C1 segment of cervical spinal cord (tissue), 14 donors: ENCODE measurements at regions not wholly inside any gene's neighbourhood (a gene's known extent, or its start where the extent isn't known, plus 50 kb on each side); places are given as distances from the start of the nearest gene placed in this dataset.
"Not testable (repeated sequence)": the region's sequence is repeated elsewhere in the genome, so short reads cannot be mapped to it uniquely, and the experiment has no call there.

Source experiments
- DNase-seq, 14 donors: peaks; one replicate each; lab custom pipeline; 2025; lab: John Stamatoyannopoulos, UW

DNA sequence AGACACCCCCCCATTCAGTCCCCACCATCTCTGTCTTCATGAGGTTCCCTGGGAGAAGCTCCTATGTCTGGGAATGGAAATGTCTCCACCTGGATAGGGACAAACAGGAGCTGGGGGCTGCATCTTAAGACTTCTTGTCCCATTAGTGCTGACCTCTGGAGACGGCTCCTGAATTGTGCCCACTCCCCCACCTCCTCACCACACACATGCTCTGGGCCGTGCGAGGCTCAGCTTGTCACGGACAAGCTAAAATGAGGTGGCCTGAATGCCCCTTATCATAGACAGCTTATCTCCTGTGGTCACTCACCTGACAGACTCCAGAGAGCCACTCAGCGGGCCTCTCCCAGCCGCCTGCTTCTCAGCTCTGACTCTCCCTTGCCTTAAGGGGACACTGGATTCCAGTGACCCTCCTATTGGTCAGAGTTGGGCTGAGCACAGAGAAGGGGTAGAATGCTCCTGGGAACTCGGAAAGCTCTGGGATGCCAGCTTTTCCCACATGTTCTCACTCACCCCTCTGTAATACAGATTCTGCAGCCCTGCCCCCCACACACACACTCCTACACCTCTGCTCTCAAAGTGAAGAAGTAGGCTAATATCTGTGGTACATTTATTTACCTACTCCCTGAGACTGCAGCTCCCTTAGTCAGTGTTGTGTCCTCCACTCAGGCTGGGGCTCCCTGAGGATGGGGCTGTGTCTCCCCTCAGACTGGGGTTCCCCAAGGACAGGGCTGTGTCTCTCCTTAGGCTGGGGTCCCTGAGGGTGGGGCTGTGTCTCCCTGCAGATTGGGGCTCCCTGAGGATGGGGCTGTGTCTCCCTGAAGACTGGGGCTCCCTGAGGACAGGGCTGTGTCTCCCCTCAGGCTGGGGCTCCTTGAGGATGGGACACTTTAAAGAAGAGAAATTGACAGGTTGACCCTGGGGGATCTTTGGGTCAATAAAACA is 167.5 kb downstream of the VEGFA start:
- no peak for DNase-seq

DNA sequence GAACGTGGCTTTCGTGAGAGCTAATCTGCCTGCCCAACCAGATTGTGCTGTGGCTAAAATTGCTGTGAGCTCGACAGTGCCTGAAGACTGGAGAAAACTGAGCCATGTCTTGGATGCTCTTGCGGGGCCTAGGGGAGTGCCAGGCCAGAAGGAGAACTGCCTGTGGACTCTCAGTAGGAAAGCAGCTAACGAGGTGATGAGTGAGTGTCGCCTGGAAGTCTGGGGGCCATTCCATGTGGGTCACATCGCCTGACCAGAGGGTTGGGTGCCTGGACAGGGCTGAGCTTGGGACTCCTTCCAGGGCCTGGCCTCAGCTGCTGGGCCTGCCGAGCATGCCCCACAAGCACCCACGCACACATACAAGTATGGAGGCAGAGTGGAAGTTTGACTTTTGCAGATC is 166.5 kb downstream of the VEGFA start:
- DNase-seq = no peak

DNA sequence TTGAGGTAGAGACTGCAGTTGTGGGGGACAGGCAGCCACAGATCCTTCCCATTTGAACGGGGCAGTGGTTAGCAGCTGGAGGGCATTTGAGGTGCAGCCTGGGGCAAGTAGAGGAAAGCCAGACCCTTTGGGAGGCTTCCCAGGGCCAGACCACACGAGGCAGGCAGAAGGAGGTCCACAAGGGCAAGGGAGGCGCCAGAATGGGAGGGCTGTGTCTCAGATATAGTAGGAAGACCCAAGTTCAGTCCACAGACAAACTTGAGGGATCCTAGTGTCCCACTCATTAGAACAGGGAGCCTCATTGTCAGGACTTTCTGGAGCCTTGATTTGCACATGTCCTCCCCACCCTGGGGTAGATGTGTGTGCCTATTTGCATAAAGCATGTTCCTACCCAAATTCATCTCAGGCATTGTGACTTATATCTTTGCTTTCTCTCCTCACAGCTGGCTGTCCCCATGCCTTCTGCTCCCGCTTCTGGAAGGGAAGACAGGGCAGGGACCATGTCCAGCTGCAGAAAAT is 166.0 kb downstream of the VEGFA start:
- no peak for DNase-seq

DNA sequence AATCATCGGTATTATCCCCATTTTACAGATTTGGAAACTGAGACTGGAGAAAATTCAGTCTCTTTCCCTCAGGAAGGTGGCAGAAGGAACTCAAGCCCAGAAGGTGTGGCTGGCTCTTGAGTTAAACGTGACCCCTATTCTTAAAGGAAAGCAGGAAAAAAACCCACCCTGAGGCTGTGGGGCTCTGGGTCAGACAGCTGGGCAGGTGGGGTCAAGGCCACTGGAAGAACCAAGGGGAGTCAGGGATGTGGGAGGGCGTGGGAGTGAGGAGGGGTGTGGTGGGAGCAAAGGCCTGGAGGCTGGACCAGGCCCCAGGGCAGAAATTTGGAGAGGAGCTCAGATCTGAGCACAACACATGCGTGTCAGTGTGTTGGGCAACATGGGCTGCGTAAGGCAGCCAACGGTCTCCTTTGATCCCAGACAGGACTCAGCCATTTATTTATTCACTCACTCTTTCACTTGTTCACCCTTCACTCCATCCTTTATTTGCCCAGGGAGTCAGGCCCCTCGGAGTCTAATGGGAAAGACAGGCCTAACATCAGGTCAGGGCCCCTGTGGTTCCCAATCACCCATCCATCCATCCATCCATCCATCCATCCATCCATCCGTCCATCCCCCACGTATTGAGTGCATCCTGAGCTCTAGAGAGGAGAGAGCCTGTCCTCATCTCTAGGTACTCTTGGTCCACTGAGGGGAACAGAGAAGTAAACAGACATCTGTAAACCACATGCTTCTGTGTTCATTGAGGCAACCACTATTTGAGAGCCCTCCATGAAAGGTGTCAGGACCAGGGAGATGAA is 165.0 kb downstream of the VEGFA start:
- DNase-seq = no peak

DNA sequence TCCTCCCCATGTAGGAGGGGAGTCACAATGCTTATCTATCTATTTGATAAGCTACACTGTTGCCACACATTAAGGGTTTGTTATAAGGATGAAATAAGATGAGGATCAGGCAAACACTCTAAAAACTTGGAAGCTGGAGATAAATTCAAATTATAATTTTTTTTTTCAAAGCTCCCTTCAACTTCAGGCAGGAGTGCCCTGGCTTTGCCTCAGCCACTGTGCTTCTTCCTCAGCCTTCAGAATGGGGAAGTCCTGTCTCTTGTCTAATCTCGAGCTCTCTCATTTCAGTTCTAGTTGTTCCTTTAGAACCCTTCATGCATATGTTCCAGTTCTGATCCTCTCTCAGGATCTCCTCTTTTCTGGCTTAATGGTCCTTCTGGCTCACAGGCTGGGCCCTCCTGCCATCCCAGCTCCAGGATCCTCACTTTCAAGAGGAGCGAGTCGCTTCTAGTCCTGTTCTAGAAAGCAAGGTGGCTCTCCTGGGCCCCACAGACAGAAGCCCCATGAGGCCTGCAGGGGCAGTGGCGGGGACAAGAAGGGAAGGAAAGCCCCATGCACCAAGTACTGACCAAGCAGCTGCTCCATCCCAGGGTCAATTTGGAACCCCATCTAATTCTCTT is 164.3 kb downstream of the VEGFA start:
- no peak for DNase-seq

DNA sequence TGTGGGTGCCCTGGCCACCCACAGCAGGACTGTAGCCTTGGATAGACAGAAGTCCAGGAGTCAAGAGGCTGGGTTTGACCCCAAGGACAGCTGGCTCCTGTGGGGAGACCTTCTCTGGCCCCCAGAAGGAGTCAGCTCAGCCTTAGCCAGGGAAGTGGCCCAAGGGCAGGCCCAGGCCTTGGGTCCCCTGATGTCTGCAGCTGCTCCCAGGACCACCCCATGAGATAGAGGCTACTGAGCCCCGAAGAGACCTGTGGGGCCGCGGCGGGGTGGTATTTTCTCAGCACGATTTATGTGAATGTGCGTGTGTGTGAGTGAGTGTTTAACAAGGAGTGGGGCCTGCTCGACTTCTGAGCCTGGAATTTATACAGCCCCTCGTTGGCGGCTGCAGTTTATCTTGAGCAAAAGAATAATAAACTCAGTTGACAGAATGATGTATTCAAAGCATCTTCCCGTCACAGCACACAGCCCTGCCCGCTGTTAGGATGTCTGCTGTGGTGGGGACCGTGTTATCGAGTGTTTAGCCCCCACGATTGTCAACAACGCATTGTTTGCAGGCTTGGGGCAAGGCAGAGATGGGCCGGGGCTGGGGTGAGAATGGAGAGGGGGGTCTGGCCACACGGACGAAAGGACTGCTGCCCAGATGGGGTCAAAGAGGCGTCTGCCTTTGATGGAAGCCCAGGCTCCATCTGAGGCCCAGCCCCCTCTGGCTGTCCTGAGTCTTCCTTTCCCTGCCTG is 163.3 kb downstream of the VEGFA start:
- no peak for DNase-seq

DNA sequence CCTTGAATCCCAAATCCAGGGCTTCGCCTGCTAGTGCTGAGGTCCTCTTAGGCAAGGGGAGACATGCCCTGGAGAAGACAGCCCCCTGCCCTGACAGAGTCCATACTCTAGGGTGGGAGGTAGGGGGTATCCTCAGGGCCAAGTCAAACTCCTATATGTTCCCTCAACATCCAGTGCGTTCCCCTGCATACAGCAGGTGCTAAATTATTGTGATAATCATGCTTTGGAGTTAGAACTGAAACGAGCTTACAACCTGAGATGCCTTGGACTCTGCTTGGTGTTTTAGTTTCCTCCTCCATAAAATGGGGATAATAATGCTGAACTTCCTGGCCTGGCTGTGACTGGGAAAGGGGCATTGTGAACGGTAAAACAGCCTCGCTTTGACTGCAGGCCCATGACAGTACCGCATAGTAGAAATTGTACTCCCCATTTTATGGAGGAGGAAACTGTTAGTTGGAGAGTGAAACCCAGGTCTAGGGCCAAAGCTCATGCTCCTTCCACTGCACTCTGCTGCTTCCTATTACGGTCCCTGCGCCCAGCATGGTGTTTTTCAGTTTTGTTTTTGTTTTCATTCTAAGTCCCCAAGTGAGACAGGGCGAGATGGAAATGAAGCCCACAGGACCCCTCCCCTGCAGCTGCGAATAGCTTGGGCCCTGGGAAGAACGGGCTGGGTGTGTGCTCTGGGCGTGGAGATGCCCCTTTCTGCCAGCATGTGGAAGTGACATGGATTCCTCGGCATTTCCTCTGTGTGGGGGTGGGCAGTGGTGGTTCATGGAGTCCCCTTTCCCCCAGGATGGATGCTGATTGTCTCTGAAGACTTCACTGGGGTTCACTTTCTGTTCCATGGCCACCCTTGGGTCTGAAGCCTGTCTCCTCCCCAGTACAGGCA is 162.5 kb downstream of the VEGFA start:
- DNase-seq = no peak

DNA sequence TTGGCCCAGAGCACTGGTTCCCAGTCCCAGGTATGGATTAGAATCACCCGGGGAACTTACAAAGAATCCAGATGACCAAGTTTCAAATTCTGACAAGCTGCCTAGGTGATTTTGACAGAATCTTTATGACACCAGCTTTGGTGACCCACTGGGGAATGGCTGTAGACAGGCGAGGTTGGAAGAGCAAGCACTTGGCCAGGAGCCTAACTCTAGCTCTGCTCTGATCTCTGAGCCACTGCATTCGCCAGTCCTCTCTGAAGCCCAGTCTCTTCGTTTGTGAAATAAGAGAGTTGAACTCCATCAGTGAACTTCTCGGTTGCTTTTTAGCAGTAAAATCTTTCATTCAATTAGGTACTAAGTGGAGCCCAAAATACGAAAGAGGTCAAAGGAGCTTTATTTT is 161.2 kb downstream of the VEGFA start:
- DNase-seq = no peak

DNA sequence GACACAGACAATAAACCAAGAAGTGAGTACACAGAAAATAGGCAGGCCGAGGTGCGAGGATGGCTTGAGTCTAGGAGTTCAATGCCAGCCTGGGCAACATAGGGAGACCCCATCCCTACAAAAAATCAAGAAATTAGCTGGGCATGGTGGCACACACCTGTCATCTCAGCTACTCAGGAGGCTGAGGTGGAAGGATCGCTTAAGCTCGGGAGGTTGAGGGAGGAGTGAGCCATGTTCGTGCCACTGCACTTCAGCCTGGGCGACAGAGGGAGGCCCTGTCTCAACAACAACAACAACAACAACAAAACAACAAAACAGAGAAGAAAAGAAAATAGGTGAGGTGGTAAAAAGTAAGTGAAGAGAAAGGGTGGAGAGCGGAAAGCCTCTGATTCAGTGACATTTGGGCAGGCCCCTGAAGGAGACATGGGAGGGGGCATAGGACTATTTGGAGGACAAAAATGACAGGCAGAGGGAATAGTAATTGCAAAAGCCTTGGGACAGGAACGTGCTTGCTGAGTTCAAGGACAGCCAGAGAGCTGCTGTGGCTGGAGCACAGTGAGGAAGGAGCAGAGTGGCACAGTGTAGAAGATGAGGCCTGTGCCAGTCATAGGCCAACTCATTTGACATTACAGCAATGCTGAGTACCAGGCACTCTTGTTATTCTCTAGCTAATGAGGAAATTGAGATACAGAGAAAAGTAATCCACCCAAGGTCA is 160.6 kb downstream of the VEGFA start:
- no peak for DNase-seq

DNA sequence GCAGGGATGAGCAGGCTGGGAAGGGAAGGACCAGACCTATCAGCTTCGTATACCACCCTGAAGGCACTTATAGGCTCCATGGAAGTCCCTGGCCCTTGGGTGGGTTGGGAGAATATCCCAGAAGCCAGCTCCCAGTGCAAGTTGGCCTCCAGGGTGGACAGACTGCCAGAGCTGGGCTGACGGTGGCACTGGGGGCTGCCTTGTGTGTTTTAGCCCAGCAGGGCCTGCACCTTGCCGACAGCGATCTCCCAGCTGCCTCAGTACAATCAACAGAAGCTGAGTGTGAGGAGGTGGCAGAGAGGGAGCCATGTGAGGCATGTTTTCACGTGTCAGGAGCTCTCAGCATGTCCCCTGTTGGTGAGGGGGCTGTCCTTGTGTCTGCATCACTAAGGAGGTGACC is 159.5 kb downstream of the VEGFA start:
- DNase-seq = no peak

DNA sequence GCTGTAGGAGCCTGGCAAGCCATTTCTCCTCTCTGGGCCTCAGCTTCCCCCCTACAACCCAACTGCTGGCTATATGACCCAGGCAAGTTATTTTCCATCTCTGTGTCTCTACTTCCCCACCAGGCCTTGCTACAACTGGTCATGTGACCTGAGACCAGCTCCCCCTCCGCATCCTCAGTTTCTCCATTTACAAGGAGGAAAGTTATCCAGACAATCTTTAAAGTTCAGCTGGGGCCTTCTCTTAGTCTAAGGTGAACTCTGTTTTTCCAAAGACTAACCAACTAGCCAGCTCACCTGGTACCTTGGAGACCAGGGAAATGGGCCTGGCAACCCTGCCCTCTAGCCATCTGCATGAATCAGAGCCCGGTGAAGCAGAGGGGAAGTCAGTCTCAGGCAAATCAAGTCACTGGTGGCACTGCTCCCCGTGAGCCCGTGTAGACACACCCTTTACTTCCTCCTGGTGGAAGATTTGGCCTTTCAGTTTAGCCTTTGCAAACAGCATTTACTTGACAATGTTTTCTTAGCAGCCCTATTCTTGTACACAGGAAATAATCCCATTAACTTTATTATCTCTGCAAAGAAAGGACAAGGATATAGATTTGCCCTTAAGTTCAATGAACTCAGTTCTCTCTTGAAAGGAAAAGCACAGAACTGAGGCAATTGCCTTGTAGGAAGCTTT is 157.7 kb downstream of the VEGFA start:
- DNase-seq = no peak

DNA sequence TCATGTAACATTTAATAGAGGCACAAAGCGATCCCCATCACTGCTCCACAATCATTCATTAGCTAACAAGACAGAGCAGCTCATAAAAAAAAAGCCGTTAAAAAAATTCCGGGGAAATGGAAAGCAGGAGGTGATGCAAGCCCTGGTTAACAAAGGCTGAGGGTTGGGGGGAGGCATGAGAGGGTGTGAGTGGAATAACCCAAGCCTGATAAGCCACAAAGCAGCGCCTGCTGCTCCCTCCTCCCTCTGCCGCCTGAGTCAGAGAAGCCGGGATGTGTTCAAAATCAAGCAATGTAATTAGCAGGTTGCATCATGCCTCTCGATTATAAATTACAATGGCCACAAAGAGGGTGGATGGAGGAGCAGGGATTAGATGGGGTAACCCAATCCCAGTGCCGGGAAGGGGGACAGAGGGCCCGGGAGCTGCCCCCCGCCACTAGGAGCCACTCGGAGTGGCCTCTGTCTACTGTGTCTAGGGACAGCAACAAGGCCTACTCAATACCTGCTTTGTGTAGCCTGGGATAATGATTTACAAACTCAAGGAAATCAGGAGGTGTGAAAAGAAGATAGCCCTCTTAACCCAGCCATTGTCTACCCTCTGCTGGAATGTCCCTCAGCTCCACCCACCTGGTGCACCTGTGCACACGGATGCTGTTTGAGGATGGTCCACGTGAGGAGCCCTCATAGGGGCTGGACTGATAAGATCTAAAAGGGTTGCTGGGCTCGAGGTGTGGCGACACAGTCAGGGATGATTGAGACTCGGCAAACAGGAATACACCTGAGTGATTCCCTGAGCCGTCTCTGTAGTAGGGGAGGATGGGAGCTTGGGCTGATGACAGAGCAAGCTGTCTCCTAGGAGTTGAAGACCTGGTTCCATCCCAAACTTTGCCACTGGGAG is 156.9 kb downstream of the VEGFA start:
- DNase-seq = peak in 1 of 14 donors; percentile 24

DNA sequence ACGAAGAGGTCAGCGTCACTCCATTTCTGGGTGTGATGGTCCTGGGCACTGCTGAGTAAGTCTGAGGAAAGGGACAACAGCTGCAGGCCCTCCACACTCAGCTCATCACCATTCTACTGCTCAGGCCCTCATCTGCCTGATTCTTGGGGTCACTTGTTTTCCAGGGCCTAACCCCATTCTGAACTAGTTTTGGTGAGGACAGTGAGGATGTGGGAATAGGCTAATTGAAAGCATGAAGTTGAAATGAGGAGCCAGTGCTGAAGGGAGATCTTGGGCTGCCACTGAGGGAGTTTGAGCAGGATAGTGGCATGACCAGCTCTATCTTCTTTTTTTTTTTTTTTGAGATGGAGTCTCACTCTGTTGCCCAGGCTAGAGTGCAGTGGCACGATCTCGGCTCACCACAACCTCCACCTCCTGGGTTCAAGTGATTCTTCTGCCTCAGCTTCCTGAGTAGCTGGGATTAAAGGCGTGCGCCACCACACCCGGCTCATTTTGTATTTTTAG is 155.7 kb downstream of the VEGFA start:
- not testable (repeated sequence) for DNase-seq

DNA sequence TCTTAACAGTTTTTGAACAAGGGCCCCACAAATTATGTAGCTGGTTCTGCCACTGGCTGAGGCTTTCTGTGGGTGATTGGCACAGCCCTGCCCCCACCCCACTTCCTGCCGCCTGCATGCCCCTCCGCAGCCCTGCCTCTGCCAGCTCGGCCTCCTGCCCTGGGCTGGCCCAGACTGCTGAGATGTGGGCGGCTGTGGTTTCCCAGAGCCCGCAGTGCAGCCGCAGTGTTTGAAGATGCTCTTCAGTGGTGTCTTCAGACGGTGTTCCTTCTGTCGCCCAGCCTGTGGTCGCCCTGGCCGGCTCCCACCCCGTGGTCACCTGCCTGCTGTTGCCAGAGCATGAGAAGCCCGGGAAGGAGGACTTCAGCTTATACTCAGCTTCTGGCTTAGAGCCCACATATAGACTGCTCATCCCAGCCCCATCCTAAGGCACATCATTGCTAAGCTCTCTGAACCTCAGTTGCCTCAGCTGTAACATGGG is 154.3 kb downstream of the VEGFA start:
- DNase-seq = peak in 6 of 14 donors; percentile 7 to 47 (median 17)

DNA sequence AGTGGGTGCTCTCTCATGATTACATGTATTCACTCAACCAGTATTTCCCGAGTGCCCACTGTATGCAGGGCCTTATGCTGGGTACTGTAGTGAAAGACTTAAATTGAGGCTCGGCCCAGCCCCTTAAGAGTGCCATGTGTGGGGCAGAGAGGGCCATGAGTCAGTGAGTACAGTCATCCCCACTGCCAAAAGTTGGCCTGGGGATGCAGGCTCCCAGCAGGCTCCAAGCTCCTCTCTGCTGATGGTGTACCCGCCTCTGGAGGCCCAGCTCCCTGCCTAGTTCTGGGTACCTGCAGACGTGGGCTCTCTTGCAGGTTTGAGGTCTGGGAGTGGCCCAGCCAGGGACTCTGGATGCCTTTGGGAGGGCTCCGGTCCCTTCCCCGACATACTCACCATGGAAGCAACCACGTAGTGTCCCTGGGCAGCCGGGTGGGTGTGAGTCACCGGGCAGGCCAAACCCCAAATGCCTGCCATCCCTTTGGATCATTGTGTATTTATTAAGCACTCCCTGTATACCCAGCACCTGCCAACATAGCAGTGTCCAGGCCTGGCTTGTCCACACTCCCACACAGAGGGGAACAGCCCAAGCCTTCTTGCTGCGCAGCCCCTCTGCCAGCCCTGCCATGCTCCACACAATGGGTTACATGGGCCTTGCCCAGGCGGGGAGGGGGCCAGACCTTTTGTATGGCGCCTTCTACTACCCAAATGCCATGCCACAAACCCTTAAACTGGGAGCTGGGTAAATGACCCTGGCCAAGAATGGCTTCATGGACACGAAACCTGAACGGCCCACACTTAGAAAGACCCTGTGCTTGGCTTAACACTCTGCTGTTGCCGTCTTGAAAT is 153.6 kb downstream of the VEGFA start:
- no peak for DNase-seq
